HepG2 (cell line): ENCODE measurements at regions not wholly inside any gene's neighbourhood (a gene's known extent, or its start where the extent isn't known, plus 50 kb on each side); places are given as distances from the start of the nearest gene placed in this dataset.

Source experiments
- ATAC-seq: fragments of 200-7000 bp; cut with Tn5 transposase; 3 replicates; pipeline ENCODE4 v1.9.1; 2020; ENCODE audit warnings: mild to moderate bottlenecking, moderate library complexity
- BruUV-seq: library from RNA; stranded (reverse); fragments of 400-500 nt; replicated peaks from 2 replicates; lab custom pipeline; 2021; lab: Mats Ljungman, UMichigan
- CTCF ChIA-PET: fragments of 300-600 bp; formaldehyde crosslinking; extraction: SDS; loops from one replicate; lab custom pipeline; 2021; ENCODE audit warnings: low total read pairs, inconsistent platforms, low intra/inter-chr PET ratio; lab: Yijun Ruan, JAX
- POLR2A ChIA-PET: fragments of 350-600 bp; sonication (Branson Sonifier 250); formaldehyde crosslinking; loops from one replicate; lab custom pipeline; 2020; ENCODE audit warnings: antibody characterized with exemption, inconsistent platforms; lab: Yijun Ruan, JAX
- DNase-seq: peaks from one replicate; pipeline ENCODE4 v3.0.0-alpha.2; 2015; ENCODE audit warnings: low spot score
- FAIRE-seq: peaks from 3 replicates; lab custom pipeline; 2011; peaks lifted over from hg19 to GRCh38; lab: Jason Lieb, UNC
- H2AFZ ChIP-seq: one replicate; pipeline ENCODE4 v1.6.1; 2011; ENCODE audit warnings: low read length, inconsistent platforms
- H3K27ac ChIP-seq: fragments of 300-600 bp; 3 replicates; pipeline ENCODE4 v1.8.0; 2011; ENCODE audit warnings: mixed run types, mild to moderate bottlenecking, mixed read lengths, low read length, inconsistent platforms; ENCODE audit not compliant: insufficient read depth; ENCODE audit errors: extremely low read length
- H3K27me3 ChIP-seq, 2 experiments: fragments of 200-600 bp in 1 of 2; 2 replicates in 1 of 2; 3 replicates in 1 of 2; pipeline versions ENCODE4 v1.6.0 to v1.8.0; 2011; ENCODE audit warnings: low read length in 2 of 2, mild to moderate bottlenecking in 2 of 2, moderate library complexity in 2 of 2, inconsistent platforms in 1 of 2; ENCODE audit not compliant: insufficient read depth in 2 of 2, control insufficient read depth in 1 of 2
- H3K36me3 ChIP-seq, 2 experiments: fragments of 200-600 bp in 1 of 2; replicated peaks in 1 of 2; 2 replicates in 1 of 2; 3 replicates in 1 of 2; pipeline versions ENCODE4 v1.5.1 to v1.8.0; 2011; ENCODE audit warnings: low read length in 2 of 2, inconsistent platforms in 1 of 2; ENCODE audit not compliant: insufficient read depth in 2 of 2, control insufficient read depth in 1 of 2
- H3K4me1 ChIP-seq: 2 replicates; pipeline ENCODE4 v1.5.1; 2012; ENCODE audit warnings: low read length, inconsistent platforms; ENCODE audit not compliant: insufficient read depth
- H3K4me2 ChIP-seq: 2 replicates; pipeline ENCODE4 v1.6.0; 2011; ENCODE audit warnings: low read depth, low read length, inconsistent platforms
- H3K4me3 ChIP-seq, 3 experiments: fragments of 200-600 bp in 1 of 3; sonication (generic), shearing (Covaris generic) in 1 of 3; replicated peaks in 1 of 3; 2 replicates each; pipeline ENCODE4 v1.5.1; 2011 to 2016; ENCODE audit warnings: low read length in 3 of 3, inconsistent platforms in 2 of 3, low read depth in 2 of 3, mild to moderate bottlenecking in 2 of 3, control low read depth in 1 of 3, mixed read lengths in 1 of 3; ENCODE audit not compliant: insufficient read depth in 1 of 3
- H3K79me2 ChIP-seq: one replicate; pipeline ENCODE4 v1.6.1; 2011; ENCODE audit warnings: low read length, inconsistent platforms; ENCODE audit not compliant: insufficient read depth
- H3K9ac ChIP-seq: 2 replicates; pipeline ENCODE4 v1.6.0; 2011; ENCODE audit warnings: mild to moderate bottlenecking, low read depth, low read length, inconsistent platforms; ENCODE audit not compliant: insufficient read depth
- H3K9me3 ChIP-seq: 2 replicates; pipeline ENCODE4 v1.5.1; 2012; ENCODE audit warnings: mild to moderate bottlenecking, low read length
- H4K20me1 ChIP-seq: 2 replicates; pipeline ENCODE4 v1.6.0; 2011; ENCODE audit warnings: inconsistent platforms, mild to moderate bottlenecking, low read length, moderate library complexity; ENCODE audit not compliant: insufficient read depth
- BRF2 ChIP-seq: sonication (generic); formaldehyde crosslinking; IDR thresholded peaks from 2 replicates; pipeline ENCODE4 v1.8.1; 2022; ENCODE audit warnings: mild to moderate bottlenecking, missing genetic modification reagents
- HMGXB4 ChIP-seq, 2 experiments: sonication (generic) in 1 of 2; formaldehyde crosslinking in 1 of 2; IDR thresholded peaks; 2 replicates each; pipeline versions ENCODE4 v1.4.0 to v1.6.1; 2018 to 2020; ENCODE audit warnings: missing genetic modification reagents in 2 of 2, borderline replicate concordance in 1 of 2, low read depth in 1 of 2, mild to moderate bottlenecking in 1 of 2, missing biosample characterization in 1 of 2
- KAT2B ChIP-seq: fragments of 150-350 bp; IDR thresholded peaks from 2 replicates; pipeline ENCODE4 v1.6.1; 2014; ENCODE audit warnings: low read depth, low read length, borderline replicate concordance
- KDM6A ChIP-seq: IDR thresholded peaks from 2 replicates; pipeline ENCODE4 v1.6.1; 2016; ENCODE audit warnings: low read depth
- MAF1 ChIP-seq: sonication (generic); formaldehyde crosslinking; IDR thresholded peaks from 2 replicates; pipeline ENCODE4 v1.5.0; 2020; ENCODE audit warnings: missing genetic modification reagents, borderline replicate concordance
- RFX1 ChIP-seq: fragments of 450-650 bp; IDR thresholded peaks from 2 replicates; pipeline ENCODE4 v1.6.1; 2017
- SOX13 ChIP-seq, 3 experiments: fragments of 450-650 bp in 1 of 3; sonication (generic) in 1 of 3; formaldehyde crosslinking in 1 of 3; IDR thresholded peaks in 2 of 3; conservative IDR thresholded peaks in 1 of 3; 2 replicates each; pipeline versions ENCODE4 v1.5.0 to v1.6.1; 2016 to 2020; ENCODE audit warnings: antibody characterized with exemption in 1 of 3, mild to moderate bottlenecking in 1 of 3, missing compliant biosample characterization in 1 of 3, missing genetic modification reagents in 1 of 3, moderate library complexity in 1 of 3
- ZNF234 ChIP-seq: sonication (generic); formaldehyde crosslinking; conservative IDR thresholded peaks from 2 replicates; pipeline ENCODE4 v1.5.1; 2020; ENCODE audit warnings: mild to moderate bottlenecking, missing genetic modification reagents
- ZNF558 ChIP-seq: sonication (generic); formaldehyde crosslinking; IDR thresholded peaks from 2 replicates; pipeline ENCODE4 v1.9.0; 2022; ENCODE audit warnings: mild to moderate bottlenecking, missing genetic modification reagents, borderline replicate concordance
- ZSCAN21 ChIP-seq: sonication (generic); formaldehyde crosslinking; IDR thresholded peaks from 2 replicates; pipeline ENCODE4 v1.8.0; 2022; ENCODE audit warnings: mild to moderate bottlenecking, missing genetic modification reagents, moderate library complexity, borderline replicate concordance
- WGBS: methylation state at CpG from one replicate; pipeline ENCODE4 v1.1.6; 2017; ENCODE audit warnings: low lambda C conversion rate; 5-methylcytosine and 5-hydroxymethylcytosine counted together
- in situ Hi-C: cut with HindIII; loops from 2 replicates; pipeline ENCODE4 v1.10.0; 2017; ENCODE audit warnings: low pct_unique_long_range_greater_than_20kb; ENCODE audit not compliant: extremely low pct_ligation_motif_present
- intact Hi-C: fragments of 100-400 bp; cut with micrococcal nuclease; formaldehyde crosslinking; loops from one replicate; pipeline ENCODE4 v1.10.0; 2022; ENCODE audit not compliant: unreplicated experiment

- no peak overlapping the region for H3K27ac ChIP-seq
- no peaks in the 10 kb centered on the region for H3K36me3 ChIP-seq
- intact Hi-C loops = loop anchor here (2.0 to 10.0 kb wide), 2 partner anchors 17 to 1235 kb away; no protein-coding TSS in a partner anchor
- H3K4me3 ChIP-seq = no peak overlapping the region
- ChIA-PET CTCF (no interaction called here), POLR2A (no interaction called here)
- no peaks in the 10 kb centered on the region for H3K79me2 ChIP-seq
- DNase-seq = no peak
- in situ Hi-C loops = no loop called here
- H4K20me1 ChIP-seq = no peaks in the 10 kb centered on the region
- FAIRE-seq = no peak
- WGBS = 80% methylated on average over 7 of the region's 7 CpGs
- no peak overlapping the region for H3K4me2 ChIP-seq
- peaks cover 65% of the 10 kb centered on the region for H3K4me1 ChIP-seq
- ATAC-seq = no peak
- no TSS peak for BruUV-seq
- H3K27me3 ChIP-seq = no peaks in the 10 kb centered on the region
- H2AFZ ChIP-seq = no peak overlapping the region
- no peaks in the 10 kb centered on the region for H3K9me3 ChIP-seq
- no peak for TF ChIP-seq KAT2B
- TF ChIP-seq BRF2 (CRISPR knock-in tag) = no peak
- TF ChIP-seq RFX1 = no peak
- TF ChIP-seq ZNF234 (CRISPR knock-in tag) = no peak
- no peak for TF ChIP-seq HMGXB4 (CRISPR knock-in tag; IDR thresholded peaks at IDR 0.05; ENCODE audit: borderline replicate concordance in 1 of 2, low read depth in 1 of 2)
- no peak for TF ChIP-seq KDM6A (CRISPR knock-in tag)
- no peak for TF ChIP-seq ZSCAN21
- TF ChIP-seq ZNF558 (CRISPR knock-in tag) = no peak
- no peak for TF ChIP-seq SOX13 (IDR thresholded peaks at IDR 0.05)
- no peak for TF ChIP-seq SOX13 (CRISPR knock-in tag; conservative IDR thresholded peaks at IDR 0.05 in 1 of 2, IDR thresholded peaks at IDR 0.05 in 1 of 2)
- TF ChIP-seq MAF1 (CRISPR knock-in tag) = no peak
- H3K9ac ChIP-seq = no peak overlapping the region
Measured at GRCh38 chr2:126979039-126980003, 80.6 kb downstream of the TEX51 start.
